GM12864 (cell line): ENCODE measurements at regions not wholly inside any gene's neighbourhood (a gene's known extent, or its start where the extent isn't known, plus 50 kb on each side); places are given as distances from the start of the nearest gene placed in this dataset.

Experiments
- DNase-seq: peaks from one replicate; pipeline ENCODE4 v3.0.0-alpha.2; 2011; ENCODE audit warnings: low read depth
- H3K4me3 ChIP-seq: 2 replicates; pipeline ENCODE4 v1.5.1; 2011; ENCODE audit warnings: mild to moderate bottlenecking, low read depth, low read length, control low read depth
- CTCF ChIP-seq: IDR thresholded peaks from 2 replicates; pipeline ENCODE4 v1.5.1; 2011; ENCODE audit warnings: low read depth, mild to moderate bottlenecking, moderate library complexity, low read length, control low read depth, inconsistent platforms; ENCODE audit errors: missing control alignments

- no peak overlapping the region for H3K4me3 ChIP-seq
- peak; percentile 19 for TF ChIP-seq CTCF
- DNase-seq = no peak
Measured at GRCh38 chr7:130814778-130815335, 80.8 kb upstream of the KLF14 start.

GRCh38 chr7:130818056-130818455, 84.0 kb upstream of the KLF14 start:
- no peak for TF ChIP-seq CTCF
- no peak for DNase-seq
- H3K4me3 ChIP-seq = no peak overlapping the region

GRCh38 chr7:130821864-130822263, 87.9 kb upstream of the KLF14 start:
- TF ChIP-seq CTCF = no peak
- no peak overlapping the region for H3K4me3 ChIP-seq
- DNase-seq = no peak

GRCh38 chr7:130822642-130823041, 88.6 kb upstream of the KLF14 start:
- H3K4me3 ChIP-seq = no peak overlapping the region
- DNase-seq = no peak
- TF ChIP-seq CTCF = no peak

GRCh38 chr7:130823060-130823459, 89.1 kb upstream of the KLF14 start:
- no peak for TF ChIP-seq CTCF
- no peak for DNase-seq

GRCh38 chr7:130825819-130826218, 91.8 kb upstream of the KLF14 start:
- no peak for TF ChIP-seq CTCF
- H3K4me3 ChIP-seq = no peak overlapping the region
- DNase-seq = no peak

More at GRCh38 chr7:130823060-130823459, 89.1 kb upstream of the KLF14 start:
- H3K4me3 ChIP-seq = no peak overlapping the region

- H3K4me3 ChIP-seq = no peak overlapping the region
- TF ChIP-seq CTCF = no peak
- DNase-seq = no peak
Measured at GRCh38 chr7:130829415-130829814, 95.4 kb upstream of the KLF14 start.
